AG04450 (cell line): ENCODE measurements at regions not wholly inside any gene's neighbourhood (a gene's known extent, or its start where the extent isn't known, plus 50 kb on each side); places are given as distances from the start of the nearest gene placed in this dataset.

Source experiments
- CTCF ChIA-PET: fragments of 300-600, 350-600 bp; formaldehyde crosslinking; extraction: SDS; loops from one replicate; lab custom pipeline; 2022; ENCODE audit warnings: antibody characterized with exemption, inconsistent platforms; lab: Charles Lee
- POLR2A ChIA-PET: fragments of 350-600 bp; formaldehyde crosslinking; extraction: SDS; loops from one replicate; lab custom pipeline; 2021; ENCODE audit warnings: antibody characterized with exemption, inconsistent platforms; lab: Yijun Ruan, JAX
- DNase-seq: peaks from one replicate; pipeline ENCODE4 v3.0.0-alpha.2; 2011; ENCODE audit warnings: low read depth, low spot score
- H3K27ac ChIP-seq: one replicate; pipeline ENCODE4 v1.5.1; 2012; ENCODE audit warnings: low read depth, low read length, control low read depth
- H3K27me3 ChIP-seq: one replicate; pipeline ENCODE4 v1.6.0; 2012; ENCODE audit warnings: low read length; ENCODE audit not compliant: control insufficient read depth, insufficient read depth
- H3K4me3 ChIP-seq: 2 replicates; pipeline ENCODE4 v1.5.1; 2011; ENCODE audit warnings: mild to moderate bottlenecking, low read depth, low read length, control low read depth
- H3K9me3 ChIP-seq: 2 replicates; pipeline ENCODE4 v1.5.1; 2012; ENCODE audit warnings: low read length; ENCODE audit not compliant: control insufficient read depth, insufficient read depth
- TF ChIP-seq, protein P1 (sequence below): IDR thresholded peaks from 2 replicates; pipeline ENCODE4 v1.5.1; 2011; ENCODE audit warnings: low read depth, low read length, control low read depth, inconsistent platforms

DNA sequence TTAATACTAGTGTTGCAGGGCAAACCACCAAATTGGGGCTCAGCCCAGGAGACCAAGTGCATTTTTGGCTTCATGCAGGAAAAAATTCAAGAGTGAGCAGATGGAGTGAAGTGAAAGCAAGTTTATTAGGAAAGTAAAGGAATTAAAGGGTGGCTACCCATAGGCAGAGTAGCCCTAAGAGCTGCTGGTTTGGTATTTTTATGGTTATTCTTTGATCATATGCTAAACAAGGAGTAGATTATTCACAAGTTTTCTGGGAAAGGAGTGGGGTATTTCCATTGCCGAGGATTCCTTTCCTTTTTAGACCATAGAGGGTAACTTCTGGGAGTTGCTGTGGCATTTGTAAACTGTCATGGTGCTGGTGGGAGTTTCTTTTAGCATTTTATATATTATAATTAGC lies 459.0 kb downstream of the KLF5 start:
- DNase-seq, result no peak
- TF ChIP-seq, protein P1, sequence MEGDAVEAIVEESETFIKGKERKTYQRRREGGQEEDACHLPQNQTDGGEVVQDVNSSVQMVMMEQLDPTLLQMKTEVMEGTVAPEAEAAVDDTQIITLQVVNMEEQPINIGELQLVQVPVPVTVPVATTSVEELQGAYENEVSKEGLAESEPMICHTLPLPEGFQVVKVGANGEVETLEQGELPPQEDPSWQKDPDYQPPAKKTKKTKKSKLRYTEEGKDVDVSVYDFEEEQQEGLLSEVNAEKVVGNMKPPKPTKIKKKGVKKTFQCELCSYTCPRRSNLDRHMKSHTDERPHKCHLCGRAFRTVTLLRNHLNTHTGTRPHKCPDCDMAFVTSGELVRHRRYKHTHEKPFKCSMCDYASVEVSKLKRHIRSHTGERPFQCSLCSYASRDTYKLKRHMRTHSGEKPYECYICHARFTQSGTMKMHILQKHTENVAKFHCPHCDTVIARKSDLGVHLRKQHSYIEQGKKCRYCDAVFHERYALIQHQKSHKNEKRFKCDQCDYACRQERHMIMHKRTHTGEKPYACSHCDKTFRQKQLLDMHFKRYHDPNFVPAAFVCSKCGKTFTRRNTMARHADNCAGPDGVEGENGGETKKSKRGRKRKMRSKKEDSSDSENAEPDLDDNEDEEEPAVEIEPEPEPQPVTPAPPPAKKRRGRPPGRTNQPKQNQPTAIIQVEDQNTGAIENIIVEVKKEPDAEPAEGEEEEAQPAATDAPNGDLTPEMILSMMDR, result no peak

DNA sequence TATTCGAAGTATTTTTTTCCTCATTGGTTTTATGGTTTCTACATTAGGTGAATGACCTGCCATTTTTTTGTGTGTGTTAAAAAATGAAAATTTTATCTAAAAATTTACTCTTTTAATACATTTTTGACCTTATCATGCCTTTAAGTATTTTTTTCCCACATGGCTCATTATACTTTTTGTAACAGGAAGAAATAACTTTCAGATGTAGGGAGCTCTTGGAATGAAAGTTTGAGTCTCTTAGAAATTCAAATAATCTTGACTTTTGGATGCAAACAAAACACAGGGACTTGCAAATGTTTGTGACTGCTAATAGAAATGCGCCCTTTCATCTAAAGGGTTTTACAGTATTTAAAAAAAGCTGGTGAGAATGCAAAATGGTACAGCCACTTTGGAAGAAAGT lies 457.9 kb downstream of the KLF5 start:
- Histone ChIP-seq H3K27me3 (peaks cover 2% of the 10 kb centered on the region), H3K27ac (no peak overlapping the region), H3K9me3 (no peaks in the 10 kb centered on the region), H3K4me3 (no peak overlapping the region)
- CTCF ChIA-PET, result interaction anchor here (0.5 kb wide), 1 partner anchor 146 kb away, joined by 3 read pairs; no protein-coding TSS in a partner anchor
- POLR2A ChIA-PET, result no interaction called here
- TF ChIP-seq, protein P1, result no peak
- no peak for DNase-seq

More for the DNA sequence above, 459.0 kb downstream of the KLF5 start:
- Histone ChIP-seq H3K27me3 (peaks cover 2% of the 10 kb centered on the region), H3K9me3 (no peaks in the 10 kb centered on the region), H3K4me3 (no peak overlapping the region), H3K27ac (no peak overlapping the region)
- ChIA-PET POLR2A (no interaction called here), CTCF (no interaction called here)

GRCh38 chr13:73514208-73514607 lies 455.4 kb downstream of the KLF5 start:
- Histone ChIP-seq H3K4me3 (no peak overlapping the region), H3K27me3 (no peaks in the 10 kb centered on the region), H3K9me3 (no peaks in the 10 kb centered on the region), H3K27ac (no peak overlapping the region)
- DNase-seq, result no peak
- ChIA-PET CTCF (no interaction called here), POLR2A (no interaction called here)
- TF ChIP-seq, protein P1, result no peak

GRCh38 chr13:73513751-73514150 lies 454.9 kb downstream of the KLF5 start:
- no peak for DNase-seq
- Histone ChIP-seq H3K9me3 (no peaks in the 10 kb centered on the region), H3K4me3 (no peak overlapping the region), H3K27ac (no peak overlapping the region), H3K27me3 (no peaks in the 10 kb centered on the region)
- ChIA-PET POLR2A (no interaction called here), CTCF (no interaction called here)
- TF ChIP-seq, protein P1, result no peak

DNA sequence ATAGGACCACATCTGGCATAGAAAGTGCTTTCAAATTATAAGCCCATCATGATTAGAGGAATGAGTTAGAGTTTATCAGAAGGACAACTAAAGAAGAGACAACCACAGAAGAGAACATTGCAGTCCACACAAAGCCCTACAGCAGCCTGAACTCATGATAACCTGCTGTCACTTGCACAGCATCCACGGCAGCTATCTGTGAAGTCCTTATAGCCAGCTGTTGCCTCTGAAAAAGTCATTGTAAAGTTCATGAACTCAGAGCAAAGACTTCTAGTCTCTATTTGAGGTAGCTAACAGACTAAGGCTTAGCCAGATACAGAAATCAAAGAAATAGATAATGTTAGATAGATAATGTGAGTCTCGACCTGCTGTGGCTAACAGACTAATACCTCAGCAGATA lies 450.0 kb downstream of the KLF5 start:
- H3K27ac ChIP-seq, result no peak overlapping the region
- H3K27me3 ChIP-seq, result no peaks in the 10 kb centered on the region
- no peaks in the 10 kb centered on the region for H3K9me3 ChIP-seq
- no peak overlapping the region for H3K4me3 ChIP-seq
- POLR2A ChIA-PET, result no interaction called here
- DNase-seq, result no peak
- TF ChIP-seq, protein P1, result no peak
- CTCF ChIA-PET, result no interaction called here
